ENCODE measurements at regions not wholly inside any gene's neighbourhood (a gene's known extent, or its start where the extent isn't known, plus 50 kb on each side); places are given as distances from the start of the nearest gene placed in this dataset.

- TF ChIP-seq, protein P1, sequence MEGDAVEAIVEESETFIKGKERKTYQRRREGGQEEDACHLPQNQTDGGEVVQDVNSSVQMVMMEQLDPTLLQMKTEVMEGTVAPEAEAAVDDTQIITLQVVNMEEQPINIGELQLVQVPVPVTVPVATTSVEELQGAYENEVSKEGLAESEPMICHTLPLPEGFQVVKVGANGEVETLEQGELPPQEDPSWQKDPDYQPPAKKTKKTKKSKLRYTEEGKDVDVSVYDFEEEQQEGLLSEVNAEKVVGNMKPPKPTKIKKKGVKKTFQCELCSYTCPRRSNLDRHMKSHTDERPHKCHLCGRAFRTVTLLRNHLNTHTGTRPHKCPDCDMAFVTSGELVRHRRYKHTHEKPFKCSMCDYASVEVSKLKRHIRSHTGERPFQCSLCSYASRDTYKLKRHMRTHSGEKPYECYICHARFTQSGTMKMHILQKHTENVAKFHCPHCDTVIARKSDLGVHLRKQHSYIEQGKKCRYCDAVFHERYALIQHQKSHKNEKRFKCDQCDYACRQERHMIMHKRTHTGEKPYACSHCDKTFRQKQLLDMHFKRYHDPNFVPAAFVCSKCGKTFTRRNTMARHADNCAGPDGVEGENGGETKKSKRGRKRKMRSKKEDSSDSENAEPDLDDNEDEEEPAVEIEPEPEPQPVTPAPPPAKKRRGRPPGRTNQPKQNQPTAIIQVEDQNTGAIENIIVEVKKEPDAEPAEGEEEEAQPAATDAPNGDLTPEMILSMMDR (conservative IDR thresholded peaks at IDR 0.05; ENCODE audit: low read length): no peak
- TF ChIP-seq EZH2phosphoT487 (IDR thresholded peaks at IDR 0.05; ENCODE audit: borderline replicate concordance, low read depth, low read length): no peak
These were observed 102.4 kb upstream of the DCC start for GRCh38 chr18:52237551-52237950.

Measured in OCI-LY7 (cell line).